ENCODE measurements at regions not wholly inside any gene's neighbourhood (a gene's known extent, or its start where the extent isn't known, plus 50 kb on each side); places are given as distances from the start of the nearest gene placed in this dataset.
A peak's percentile ranks its signal among the peaks of the same experiment; 100 is the strongest.
"Not testable (repeated sequence)": the region's sequence is repeated elsewhere in the genome, so short reads cannot be mapped to it uniquely, and the experiment has no call there.

DNA sequence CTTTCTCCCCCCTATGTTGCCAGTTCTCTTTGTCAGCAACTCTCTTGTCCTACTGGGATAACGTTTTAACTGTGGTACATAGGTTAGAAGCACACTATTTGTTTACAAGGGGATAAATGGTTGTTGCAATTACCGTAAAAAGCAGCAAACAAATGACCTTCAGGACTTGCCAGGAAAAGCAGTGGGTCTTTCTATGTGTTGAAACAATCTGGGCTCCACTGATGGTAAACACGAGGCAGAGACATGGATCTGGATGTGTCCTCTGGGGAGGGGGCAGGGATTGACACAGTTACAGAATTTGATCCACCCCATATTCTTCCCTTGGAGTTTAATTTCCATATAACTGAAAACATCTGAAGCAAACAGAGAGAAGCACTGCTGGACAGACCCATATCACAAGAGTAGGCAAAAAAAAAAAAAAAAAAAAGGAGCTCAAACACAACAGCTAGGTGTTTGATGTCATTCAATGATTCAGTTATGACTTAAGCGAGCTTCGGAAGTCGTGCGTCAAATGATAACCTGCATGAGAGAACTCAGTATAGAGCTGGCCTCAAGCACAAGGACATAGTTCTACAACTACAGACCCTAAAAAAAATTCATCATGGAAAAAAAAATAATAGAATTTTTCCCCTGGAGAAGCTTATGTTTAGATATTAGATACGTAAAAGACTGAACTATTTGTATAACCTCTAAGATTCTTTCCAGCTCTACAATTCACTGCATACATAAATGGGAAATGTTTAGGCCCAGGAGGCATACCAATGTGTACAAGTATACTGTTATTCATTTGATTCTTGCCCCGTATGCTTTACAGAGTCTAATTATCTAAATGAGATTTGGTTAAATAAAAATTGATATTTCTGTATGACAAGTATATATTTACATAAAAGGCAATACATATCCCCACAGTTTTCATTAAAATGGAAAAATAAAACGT lies 127.7 kb downstream of the ALDH8A1 start:
- no peak for DNase-seq (ENCODE audit: low spot score)

DNA sequence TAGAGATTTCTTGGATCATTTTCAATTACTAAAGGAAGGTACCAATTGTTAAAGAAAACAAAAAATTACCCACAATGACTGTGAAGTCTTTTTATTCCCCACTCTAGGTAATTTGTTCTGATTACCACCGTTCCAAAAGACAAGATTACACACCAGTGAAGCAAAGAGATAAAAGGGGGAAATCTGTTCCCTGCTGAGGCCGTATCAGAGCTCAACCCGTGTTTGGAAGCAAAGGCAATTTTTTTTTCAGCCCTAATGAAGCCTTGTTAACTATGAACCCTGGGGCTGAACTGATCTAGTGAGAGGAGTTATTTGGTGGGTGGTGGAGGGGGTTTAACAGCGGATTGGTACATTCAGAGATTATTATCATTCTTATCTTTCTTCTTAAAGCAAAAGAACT lies 128.5 kb downstream of the ALDH8A1 start:
- DNase-seq (ENCODE audit: low spot score) = peak; percentile 22

DNA sequence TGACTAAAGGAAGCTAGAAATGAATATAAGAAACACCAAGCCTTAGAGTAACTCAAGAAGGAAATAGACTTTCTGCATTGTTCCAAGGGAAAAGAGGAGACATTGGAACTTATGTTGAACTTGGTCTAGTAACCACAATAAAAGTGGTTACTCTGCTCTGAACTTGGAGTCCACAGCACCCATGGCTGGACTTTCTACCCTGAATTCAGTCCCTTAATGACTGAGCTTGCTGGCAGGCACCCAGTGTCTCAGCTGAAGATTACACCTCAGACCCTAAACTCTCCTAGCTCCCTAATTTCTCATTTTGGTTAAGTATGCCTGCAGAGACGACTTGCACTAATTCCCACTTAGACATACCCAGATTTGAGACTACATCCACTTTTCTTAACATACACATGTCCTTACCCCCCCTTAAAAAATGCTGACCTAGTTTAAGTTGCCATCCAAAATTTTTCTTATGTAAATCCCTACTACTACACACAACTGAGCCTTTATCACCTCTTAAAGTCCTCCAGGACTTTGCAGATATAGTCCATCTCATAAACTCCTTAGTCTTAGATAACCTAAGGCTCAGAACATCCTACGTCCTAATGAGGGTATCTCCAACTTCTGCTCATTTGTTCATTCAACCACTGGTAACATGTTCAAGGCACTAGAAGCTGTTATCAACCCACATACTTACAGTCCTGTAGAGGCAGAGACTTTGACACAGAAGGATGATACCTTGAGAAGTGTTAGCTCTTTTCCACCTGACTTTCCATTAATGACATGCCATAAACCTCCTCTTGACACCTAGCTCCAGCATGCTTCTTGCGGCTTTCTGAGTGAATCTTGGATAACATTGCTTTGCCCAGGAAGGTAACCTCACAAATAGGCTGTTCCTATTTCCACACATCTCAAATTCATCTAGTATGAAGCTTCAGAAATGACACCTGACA lies 129.8 kb downstream of the ALDH8A1 start:
- DNase-seq (ENCODE audit: low spot score) = no peak

DNA sequence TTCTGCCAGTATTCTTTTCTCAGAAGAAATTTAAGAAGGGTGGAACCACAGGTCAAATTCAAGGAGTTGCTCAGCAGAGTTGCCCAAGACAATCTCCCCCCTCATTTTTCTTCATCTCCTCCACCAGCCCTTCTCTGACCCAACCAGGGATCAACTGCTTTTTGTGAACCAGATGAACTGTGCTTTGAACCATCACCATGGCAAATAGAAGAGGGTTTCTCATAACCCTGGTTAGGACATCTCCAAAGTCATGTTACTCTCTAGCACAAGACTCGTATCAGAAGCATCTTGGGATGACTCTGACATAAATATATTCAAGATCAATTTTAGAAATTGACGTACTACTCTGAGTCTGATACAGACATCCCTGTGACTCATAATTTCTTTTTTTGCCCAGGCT lies 130.7 kb downstream of the ALDH8A1 start:
- no peak for DNase-seq (ENCODE audit: low spot score)

DNA sequence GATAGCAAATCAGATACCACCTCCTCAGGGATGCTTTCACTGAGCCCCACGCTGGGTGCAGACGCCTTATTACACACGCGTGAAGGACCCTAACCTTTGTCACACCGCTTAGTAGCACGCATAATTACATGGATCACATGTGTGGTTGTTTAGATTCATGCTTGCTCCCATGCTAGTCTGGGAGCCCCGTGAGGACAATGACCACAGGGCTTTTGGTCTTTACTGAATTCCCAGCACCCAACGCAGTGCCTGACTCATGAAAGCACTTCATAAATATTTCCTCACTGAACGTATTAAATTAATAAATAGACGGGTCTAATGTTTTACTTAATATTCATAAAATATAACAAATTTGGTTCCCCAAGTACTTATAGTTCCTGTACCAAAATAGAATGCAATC lies 132.5 kb downstream of the ALDH8A1 start:
- DNase-seq (ENCODE audit: low spot score) = no peak

DNA sequence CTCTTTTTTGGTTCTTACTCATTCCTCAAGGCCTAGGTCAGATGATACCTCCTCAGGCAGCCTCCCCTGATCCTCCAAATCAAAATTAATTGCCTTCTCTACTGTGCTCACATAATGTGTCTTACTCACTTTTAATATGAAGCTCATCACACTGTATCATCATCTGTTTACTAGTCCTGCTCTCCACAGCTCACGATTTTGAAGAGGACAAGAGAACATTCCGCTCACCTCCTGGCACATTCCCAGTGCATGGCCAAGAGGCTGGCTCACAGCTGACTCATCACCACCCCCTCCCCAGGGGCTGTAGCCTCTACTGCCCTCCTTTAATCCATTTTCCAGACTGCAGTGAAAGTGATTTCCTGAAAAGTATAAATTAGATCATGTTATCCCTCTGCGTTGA lies 133.1 kb downstream of the ALDH8A1 start:
- no peak for DNase-seq (ENCODE audit: low spot score)

DNA sequence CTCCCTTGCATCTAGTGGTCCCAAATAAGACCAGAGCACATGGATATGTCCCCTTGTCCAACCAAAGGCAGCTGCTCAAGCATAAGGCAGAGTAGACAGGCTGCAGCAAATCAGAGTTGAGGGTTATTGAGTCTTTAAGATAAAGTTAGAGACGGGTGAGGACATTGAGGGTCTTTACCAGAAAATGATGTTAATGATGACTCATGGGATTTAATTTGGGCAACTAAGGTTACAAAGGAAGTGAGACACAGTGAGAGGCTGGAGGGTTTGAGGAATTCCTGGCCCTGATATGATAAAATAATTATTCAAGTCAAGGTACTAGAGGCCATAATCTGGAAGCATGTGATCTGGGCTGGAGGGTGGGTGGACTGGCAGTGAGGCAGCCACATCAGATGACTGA lies 133.6 kb downstream of the ALDH8A1 start:
- DNase-seq (ENCODE audit: low spot score) = no peak

DNA sequence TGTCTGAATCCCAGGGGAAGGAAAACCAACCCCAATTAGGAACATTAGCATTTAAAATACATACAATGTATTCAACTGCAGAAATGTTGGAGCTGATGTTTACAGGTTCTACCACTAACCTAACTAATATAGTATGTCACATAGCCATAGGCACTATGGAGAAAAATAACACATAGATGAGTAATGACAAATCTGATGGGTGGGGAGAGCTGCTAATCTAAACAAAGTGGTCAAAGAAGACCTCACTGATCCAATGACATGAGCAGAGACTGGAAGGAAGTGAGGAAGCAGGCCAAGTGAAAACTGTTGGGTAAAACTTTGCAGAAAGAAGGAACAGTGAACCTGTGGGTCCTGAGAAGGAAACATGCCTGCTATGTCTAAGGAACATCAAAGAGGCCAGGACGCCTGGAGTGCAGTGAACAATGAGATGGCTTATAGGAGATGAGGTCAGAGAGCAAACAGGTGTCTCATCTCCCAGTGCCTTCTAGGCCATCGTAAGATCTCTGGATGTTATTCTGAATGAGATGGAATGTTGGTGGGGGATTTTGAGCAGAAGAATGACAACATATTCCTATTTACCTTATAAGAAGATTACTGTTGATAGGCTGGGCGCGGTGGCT lies 135.7 kb downstream of the ALDH8A1 start:
- no peak for DNase-seq (ENCODE audit: low spot score)

DNA sequence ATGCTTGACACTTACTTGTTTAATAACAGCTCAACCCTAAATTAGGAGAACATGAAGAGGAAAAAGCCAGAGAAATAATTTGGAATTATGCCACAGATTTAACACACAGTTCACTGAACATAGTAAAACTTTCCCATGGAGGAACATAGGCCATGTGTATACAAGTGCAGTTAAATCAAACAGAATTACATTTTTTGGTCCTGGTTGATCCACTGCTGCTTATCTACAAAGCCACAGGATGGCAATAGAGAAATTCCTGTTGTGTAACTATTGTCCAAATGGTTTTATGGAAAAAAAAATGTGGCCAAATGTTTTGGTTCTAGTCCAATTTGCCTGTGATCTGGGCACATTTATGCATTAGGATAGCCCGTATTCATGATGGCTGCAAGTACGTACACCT lies 136.8 kb downstream of the ALDH8A1 start:
- DNase-seq (ENCODE audit: low spot score) = no peak

DNA sequence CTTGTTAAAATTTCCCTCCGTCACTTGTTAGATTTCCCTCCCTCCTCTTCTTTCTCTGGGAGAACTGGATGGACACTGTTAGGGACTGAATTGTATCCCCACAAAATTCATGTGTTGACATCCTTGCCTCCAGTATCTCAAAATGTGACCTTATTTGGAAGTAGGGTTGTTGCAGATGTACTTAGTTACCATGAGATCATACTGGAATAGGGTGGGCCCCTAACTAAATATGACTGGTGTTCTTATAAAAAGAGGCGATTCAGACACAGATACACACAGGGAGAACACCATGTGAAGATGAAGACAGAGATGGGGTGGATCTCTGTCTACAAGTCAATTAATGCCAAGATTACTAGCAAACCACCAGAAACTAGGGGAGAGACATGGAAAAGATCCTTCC lies 139.5 kb downstream of the ALDH8A1 start:
- DNase-seq (ENCODE audit: low spot score) = no peak

DNA sequence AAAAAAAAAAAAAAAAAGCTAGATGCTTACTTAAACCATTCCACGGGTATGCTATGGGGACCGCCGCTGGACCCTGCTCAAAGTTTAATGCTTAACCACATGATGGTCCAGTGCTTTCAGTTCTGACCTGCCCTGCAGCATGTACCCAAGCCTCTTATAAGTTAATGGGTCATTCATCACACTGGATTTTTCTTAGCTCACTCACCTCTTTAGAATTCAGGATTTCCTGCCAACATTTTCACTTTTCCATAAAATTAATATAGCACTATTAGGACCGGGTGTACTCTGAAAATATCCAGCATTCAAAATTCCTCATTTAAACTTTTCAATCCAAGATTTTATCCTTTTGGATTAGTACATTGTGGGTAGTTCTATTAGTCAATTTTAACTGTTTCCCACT lies 140.8 kb downstream of the ALDH8A1 start:
- peak; percentile 19 for DNase-seq (ENCODE audit: low spot score)

DNA sequence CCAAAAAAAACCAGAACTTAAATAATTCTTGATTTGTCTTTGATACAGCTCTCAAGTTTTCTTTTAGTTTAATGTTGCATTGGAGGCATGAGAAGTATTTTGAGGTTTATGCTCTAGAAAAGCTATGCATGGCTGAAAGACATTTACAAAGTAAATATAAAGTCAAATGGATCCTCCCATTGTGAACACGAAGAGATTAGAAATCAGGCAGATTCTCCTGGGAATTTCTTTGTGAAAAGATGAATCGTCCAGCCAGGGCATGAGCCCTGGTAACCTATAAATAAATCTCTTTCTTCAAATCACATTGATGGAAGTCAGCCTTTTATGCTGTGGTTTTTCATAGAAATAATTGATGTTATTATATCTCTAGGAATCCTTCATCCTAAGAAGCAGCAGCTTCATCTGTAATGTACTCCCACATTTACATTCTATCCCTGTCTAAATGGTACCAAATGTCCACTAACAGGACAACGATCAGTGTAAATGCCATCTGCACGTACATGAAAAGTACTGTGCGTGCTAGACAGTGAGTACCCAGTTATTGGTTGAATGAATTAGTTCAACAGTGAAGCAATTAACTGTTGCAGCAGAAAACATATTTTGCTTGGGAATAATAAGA lies 143.6 kb downstream of the ALDH8A1 start:
- DNase-seq (ENCODE audit: low spot score) = no peak

DNA sequence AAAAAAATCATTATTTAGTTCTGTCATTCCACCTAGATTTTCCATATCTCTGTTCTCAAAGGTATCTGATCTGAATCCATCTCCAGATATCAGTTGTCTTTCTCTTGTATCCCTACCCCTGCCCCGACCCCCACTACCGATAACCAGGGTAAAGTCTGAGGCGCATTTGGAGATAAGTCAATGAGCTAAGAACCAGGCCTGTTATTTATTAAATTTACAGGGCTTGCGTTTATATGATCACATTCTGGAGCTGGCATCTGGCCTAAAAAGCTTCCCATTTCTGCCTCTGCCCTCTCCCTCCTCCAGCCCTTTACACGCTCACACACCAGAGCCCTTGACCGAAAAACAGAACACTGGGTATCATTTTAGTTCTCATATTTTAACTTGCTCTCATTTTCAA lies 144.7 kb downstream of the ALDH8A1 start:
- DNase-seq (ENCODE audit: low spot score) = peak; percentile 82

DNA sequence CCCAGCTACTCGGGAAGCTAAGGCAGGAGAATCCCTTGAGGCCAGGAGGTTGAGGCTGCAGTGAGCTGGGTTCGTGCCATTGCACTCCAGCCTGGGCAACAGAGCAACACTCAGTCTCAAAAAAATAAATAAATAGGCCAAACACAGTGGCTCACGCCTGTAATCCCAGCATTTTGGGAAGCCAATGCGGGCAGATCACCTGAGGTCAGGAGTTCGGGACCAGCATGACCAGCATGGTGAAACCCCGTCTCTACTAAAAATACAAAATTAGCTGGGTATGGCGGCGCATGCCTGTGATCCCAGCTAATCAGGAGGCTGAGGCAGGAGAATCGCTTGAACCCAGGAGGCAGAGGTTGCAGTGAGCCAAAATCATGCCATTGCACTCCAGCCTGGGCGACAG lies 145.6 kb downstream of the ALDH8A1 start:
- not testable (repeated sequence) for DNase-seq (ENCODE audit: low spot score)

DNA sequence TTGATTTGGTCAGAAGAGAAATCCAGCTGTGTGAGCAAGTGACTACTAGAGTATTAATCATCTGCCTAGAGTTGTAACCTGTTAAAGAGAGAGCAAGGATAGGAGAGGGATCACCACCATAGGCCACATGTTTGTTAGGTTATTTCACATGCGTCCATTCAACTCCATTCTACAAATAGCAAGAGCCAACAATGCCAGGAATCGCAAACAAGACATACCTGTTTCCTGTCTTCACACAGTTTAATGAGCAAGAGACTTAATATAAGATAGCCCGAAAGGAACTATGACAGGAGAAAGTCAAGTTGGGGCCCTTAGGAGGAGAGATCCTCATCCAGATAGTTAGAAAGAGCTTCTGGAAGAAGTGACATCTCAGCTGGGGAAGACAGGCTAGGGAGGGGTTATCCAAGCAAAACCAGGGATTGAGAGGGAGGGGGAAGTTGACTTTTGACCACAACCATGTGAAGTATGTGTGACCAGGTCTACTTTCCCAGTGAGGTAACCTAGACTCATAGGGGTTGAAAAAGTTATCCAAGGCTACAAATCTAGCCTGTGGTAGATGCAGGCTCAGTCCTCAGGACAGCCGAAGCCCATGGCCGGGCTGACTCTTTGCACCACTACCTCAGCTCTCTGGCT lies 147.4 kb downstream of the ALDH8A1 start:
- DNase-seq (ENCODE audit: low spot score) = no peak

DNA sequence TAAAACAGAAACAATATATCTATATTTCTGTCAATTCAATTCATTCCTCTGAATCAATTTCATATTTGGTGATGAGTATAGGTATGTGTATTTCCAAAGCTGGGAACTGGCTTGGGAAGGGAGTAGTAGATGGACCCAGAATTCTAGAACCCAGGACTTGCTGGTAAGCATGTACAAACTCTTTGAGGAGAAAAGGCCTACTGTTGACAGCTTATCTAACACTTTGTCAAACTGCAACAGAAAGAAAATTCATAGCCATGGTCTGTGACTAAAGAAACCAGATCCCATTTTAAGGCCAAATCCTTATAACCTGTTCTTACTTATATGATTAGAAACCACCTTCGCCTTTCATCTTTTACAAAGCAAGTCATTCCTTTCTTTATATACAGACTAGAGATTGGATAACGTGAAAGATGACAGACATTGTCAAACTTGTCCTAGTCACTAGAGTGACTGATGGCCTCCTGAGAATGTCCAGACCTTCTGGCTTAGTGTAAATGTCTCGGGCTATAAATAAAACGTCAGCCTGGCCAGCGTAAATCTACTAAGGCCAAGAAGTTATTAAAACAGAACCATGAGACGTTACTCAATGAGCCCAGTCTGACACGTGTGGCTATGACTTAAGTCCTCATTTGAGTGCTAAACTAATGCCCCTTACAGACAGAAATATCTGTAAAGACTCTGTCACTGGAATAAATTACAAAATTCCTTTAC lies 152.3 kb downstream of the ALDH8A1 start:
- peak; percentile 75 for DNase-seq (ENCODE audit: low spot score)

DNA sequence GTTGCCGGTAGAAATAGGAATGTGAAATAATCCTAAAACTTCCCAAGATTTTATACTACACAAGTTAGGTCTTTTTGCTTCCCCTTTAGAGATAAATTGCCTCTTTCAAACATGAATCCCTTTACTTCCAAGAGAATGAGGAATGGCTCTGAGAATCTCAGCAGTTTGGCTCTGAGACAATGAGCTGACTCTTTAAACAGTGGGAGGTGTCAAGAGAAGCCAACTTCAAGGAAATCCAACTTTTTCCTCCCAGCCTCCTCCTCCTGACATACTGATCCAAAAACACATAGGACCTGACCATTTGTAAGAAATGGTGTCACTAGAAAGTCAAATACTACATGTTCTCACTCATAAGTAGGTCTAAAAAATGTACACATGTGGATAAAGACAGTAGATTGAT lies 154.2 kb downstream of the ALDH8A1 start:
- DNase-seq (ENCODE audit: low spot score) = peak; percentile 45

DNA sequence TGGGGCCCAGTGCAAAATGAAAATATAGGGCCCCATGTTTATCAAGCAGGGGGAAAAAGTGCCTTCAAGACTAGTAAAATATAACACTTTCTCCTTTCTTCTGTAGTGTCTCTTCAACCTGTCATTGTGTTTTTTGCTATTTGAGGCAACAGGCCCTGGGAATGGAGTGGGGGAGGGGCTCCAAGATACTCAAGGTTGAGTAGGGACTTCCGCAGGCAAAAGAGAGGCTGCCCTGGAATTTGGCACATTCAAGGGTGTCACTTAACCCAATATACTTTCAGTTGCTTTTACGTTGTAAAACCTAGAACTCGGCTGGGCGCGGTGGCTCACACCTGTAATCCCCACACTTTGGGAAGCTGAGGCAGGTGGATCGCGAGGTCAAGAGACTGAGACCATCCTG lies 154.9 kb downstream of the ALDH8A1 start:
- no peak for DNase-seq (ENCODE audit: low spot score)

DNA sequence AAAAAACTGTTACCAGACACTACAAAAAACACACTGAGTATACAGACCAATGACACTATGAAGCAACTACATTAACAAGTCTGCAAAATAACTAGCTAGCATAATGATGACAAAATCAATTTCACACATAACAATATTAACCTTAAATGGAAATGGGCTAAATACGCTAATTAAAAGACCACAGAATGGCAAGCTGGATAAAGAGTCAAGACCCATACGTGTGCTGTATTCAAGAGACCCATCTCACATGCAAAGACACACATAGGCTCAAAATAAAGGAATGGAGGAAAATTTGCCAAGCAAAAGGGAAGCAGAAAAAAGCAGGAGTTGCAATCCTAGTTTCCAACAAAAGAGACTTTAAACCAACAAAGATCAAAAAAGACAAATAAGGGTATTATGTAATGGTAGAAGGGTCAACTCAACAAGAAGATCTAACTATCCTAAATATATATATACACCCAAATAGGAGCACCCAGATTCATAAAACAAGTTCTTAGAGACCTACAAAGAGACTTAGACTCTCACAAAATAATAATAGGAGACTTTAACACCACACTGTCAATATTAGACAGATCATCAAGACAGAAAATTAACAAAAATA lies 158.6 kb downstream of the ALDH8A1 start:
- DNase-seq (ENCODE audit: low spot score) = not testable (repeated sequence)

DNA sequence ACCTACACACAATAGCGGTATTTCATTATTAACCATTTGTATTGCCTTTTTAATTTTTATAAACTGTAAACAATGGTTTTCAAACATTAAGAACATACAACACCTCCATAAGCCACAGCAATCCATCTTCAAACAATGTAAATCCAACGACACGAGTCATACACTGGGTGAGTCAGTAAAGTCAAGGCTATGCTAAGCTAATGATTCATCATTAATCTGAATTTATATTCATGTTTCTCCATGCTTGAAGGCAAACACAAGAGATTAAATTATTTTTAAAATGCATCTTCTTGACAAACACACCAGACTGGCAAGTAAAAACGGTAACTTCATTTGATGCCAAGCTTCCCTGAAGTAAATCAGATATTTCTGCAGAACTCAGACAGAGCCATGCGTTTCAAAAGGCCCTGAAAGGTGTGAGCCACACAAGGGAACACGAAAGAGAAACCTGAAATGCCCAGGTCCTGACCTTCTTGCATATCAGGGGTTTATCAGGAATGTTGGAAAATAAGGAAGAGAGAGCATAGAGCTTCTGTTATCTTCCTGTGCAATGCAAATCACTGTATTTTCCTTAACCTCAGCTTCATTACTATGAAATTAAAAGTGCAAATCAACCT lies 162.5 kb downstream of the ALDH8A1 start:
- DNase-seq (ENCODE audit: low spot score) = peak; percentile 14
